ENCODE measurements at regions not wholly inside any gene's neighbourhood (a gene's known extent, or its start where the extent isn't known, plus 50 kb on each side); places are given as distances from the start of the nearest gene placed in this dataset.

DNA sequence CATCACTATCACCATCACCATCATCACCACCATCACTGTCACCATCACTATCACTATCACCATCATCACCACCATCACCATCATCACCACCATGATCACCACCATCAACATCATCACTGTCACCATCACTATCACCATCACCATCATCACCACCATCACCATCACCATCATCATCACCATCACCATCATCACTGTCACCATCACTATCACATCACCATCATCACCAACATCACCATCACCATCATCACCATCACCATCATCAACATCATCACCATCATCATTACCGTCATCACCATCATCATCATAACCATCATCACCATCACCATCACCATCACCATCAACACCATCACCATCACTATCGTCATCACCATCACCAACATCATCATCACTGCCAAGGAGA lies 273.8 kb downstream of the FOXL1 start:
- Histone ChIP-seq H3K4me3 (ENCODE audit: low read depth, low read length) (no peak overlapping the region), H3K36me3 (ENCODE audit: control insufficient read depth in 2 of 2, insufficient read depth in 1 of 2, low read length in 2 of 2) (no peaks in the 10 kb centered on the region), H3K27ac (ENCODE audit: extremely low read depth, low read depth, low read length) (no peak overlapping the region), H3K9me3 (ENCODE audit: control insufficient read depth, insufficient read depth, low read depth, low read length) (no peaks in the 10 kb centered on the region), H3K4me1 (ENCODE audit: control insufficient read depth, insufficient read depth, low read length) (no peaks in the 10 kb centered on the region)
- ChIA-PET CTCF (no interaction called here), POLR2A (no interaction called here)
- no peak for TF ChIP-seq ZNF274 (IDR thresholded peaks at IDR 0.05; ENCODE audit: low read length)
- TF ChIP-seq ZNF274 (tag by site-specific recombination; IDR thresholded peaks at IDR 0.05; ENCODE audit: borderline replicate concordance) = no peak
- peak; percentile 76; the same call in 1 of the 2 replicates for TF ChIP-seq ZNF776 (tag by site-specific recombination; IDR thresholded peaks at IDR 0.05; ENCODE audit: borderline replicate concordance)
- TF ChIP-seq ZNF433 (tag by site-specific recombination; IDR thresholded peaks at IDR 0.05; ENCODE audit: low read depth) = no peak
- TF ChIP-seq ZNF791 (tag by site-specific recombination; IDR thresholded peaks at IDR 0.05) = 0 out of 2 replicates have a peak, but pooled peaks have one; percentile 38
- 0 out of 2 replicates have a peak, but pooled peaks have one; percentile 15 for TF ChIP-seq ZNF670 (tag by site-specific recombination; IDR thresholded peaks at IDR 0.05; ENCODE audit: low read depth)
- TF ChIP-seq HOXA7 (CRISPR knock-in tag; IDR thresholded peaks at IDR 0.05; ENCODE audit: borderline replicate concordance) = no peak
- no peak for TF ChIP-seq ZNF394 (tag by site-specific recombination; IDR thresholded peaks at IDR 0.05; ENCODE audit: borderline replicate concordance)
- no peak for TF ChIP-seq ZNF280C (tag by site-specific recombination; IDR thresholded peaks at IDR 0.05)
- no peak for TF ChIP-seq ZNF561 (tag by site-specific recombination; IDR thresholded peaks at IDR 0.05; ENCODE audit: borderline replicate concordance)
- no peak for TF ChIP-seq ZNF423 (tag by site-specific recombination; IDR thresholded peaks at IDR 0.05)
- 0 out of 2 replicates have a peak, but pooled peaks have one; percentile 13 for TF ChIP-seq ZNF398 (tag by site-specific recombination; IDR thresholded peaks at IDR 0.05)
- TF ChIP-seq BCL6B (tag by site-specific recombination; IDR thresholded peaks at IDR 0.05) = peak; percentile 23; the same call in 1 of the 2 replicates
- no peak for TF ChIP-seq ZFP37 (tag by site-specific recombination; IDR thresholded peaks at IDR 0.05)
- TF ChIP-seq ZNF266 (tag by site-specific recombination; IDR thresholded peaks at IDR 0.05; ENCODE audit: low read depth) = no peak
- no peak for TF ChIP-seq ZNF777 (tag by site-specific recombination; IDR thresholded peaks at IDR 0.05; ENCODE audit: borderline replicate concordance)
- TF ChIP-seq, protein P1, sequence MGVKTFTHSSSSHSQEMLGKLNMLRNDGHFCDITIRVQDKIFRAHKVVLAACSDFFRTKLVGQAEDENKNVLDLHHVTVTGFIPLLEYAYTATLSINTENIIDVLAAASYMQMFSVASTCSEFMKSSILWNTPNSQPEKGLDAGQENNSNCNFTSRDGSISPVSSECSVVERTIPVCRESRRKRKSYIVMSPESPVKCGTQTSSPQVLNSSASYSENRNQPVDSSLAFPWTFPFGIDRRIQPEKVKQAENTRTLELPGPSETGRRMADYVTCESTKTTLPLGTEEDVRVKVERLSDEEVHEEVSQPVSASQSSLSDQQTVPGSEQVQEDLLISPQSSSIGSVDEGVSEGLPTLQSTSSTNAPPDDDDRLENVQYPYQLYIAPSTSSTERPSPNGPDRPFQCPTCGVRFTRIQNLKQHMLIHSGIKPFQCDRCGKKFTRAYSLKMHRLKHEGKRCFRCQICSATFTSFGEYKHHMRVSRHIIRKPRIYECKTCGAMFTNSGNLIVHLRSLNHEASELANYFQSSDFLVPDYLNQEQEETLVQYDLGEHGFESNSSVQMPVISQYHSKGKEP (tag by site-specific recombination; IDR thresholded peaks at IDR 0.05) = no peak
- peak; percentile 57; the same call in 1 of the 2 replicates for TF ChIP-seq ZNF785 (tag by site-specific recombination; IDR thresholded peaks at IDR 0.05)
- TF ChIP-seq ZNF571 (tag by site-specific recombination; IDR thresholded peaks at IDR 0.05) = no peak
- TF ChIP-seq ZNF10 (tag by site-specific recombination; IDR thresholded peaks at IDR 0.05) = no peak
- TF ChIP-seq ZNF585B (tag by site-specific recombination; IDR thresholded peaks at IDR 0.05) = no peak
- TF ChIP-seq ZNF707 (tag by site-specific recombination; IDR thresholded peaks at IDR 0.05) = peak; percentile 45; the same call in 1 of the 2 replicates
- TF ChIP-seq ZNF513 (tag by site-specific recombination; IDR thresholded peaks at IDR 0.05) = peak; percentile 97
- no peak for TF ChIP-seq ZNF549 (tag by site-specific recombination; IDR thresholded peaks at IDR 0.05)
- no peak for TF ChIP-seq ZNF529 (tag by site-specific recombination; IDR thresholded peaks at IDR 0.05; ENCODE audit: insufficient replicate concordance)
- no peak for TF ChIP-seq ZNF335 (tag by site-specific recombination; conservative IDR thresholded peaks at IDR 0.05)
